CD4-positive, alpha-beta T cell (primary cell): ENCODE measurements at regions not wholly inside any gene's neighbourhood (a gene's known extent, or its start where the extent isn't known, plus 50 kb on each side); places are given as distances from the start of the nearest gene placed in this dataset.

ENCODE experiments used
- ATAC-seq: fragments of 200-7000 bp; cut with Tn5 transposase; one replicate; pipeline ENCODE4 v1.10.0; 2022; ENCODE audit warnings: mild to moderate bottlenecking; ENCODE audit not compliant: poor library complexity
- CTCF ChIA-PET: fragments of 350-600 bp; sonication (Branson Sonifier 250); formaldehyde crosslinking; loops from one replicate; lab custom pipeline; 2021; ENCODE audit warnings: antibody characterized with exemption, inconsistent platforms; lab: Charles Lee
- POLR2A ChIA-PET: fragments of 350-600 bp; sonication (Branson Sonifier 250); formaldehyde crosslinking; loops from one replicate; lab custom pipeline; 2021; ENCODE audit warnings: antibody characterized with exemption, inconsistent platforms; lab: Charles Lee
- DNase-seq, 14 experiments: peaks; one replicate each; pipeline ENCODE4 v3.0.0-alpha.2; 2013 to 2020; ENCODE audit warnings: mixed read lengths in 2 of 14
- H3K27ac ChIP-seq, 2 donors: one replicate each; pipeline versions ENCODE4 v1.5.1 to v1.7.0; 2013; ENCODE audit warnings: low read length in 2 of 2, low read depth in 1 of 2, mild to moderate bottlenecking in 1 of 2
- H3K27me3 ChIP-seq, 2 experiments: 1 replicate in 1 of 2; 2 replicates in 1 of 2; pipeline versions ENCODE4 v1.6.1 to v1.7.0; 2013; ENCODE audit warnings: low read length in 2 of 2, control low read depth in 1 of 2, mild to moderate bottlenecking in 1 of 2, moderate library complexity in 1 of 2; ENCODE audit not compliant: insufficient read depth in 2 of 2, control insufficient read depth in 1 of 2
- H3K36me3 ChIP-seq: one replicate; pipeline ENCODE4 v1.6.1; 2013; ENCODE audit warnings: low read length, control low read depth; ENCODE audit not compliant: insufficient read depth
- H3K4me1 ChIP-seq: one replicate; pipeline ENCODE4 v1.6.1; 2013; ENCODE audit warnings: low read length, control low read depth; ENCODE audit not compliant: insufficient read depth
- H3K4me3 ChIP-seq: one replicate; pipeline ENCODE4 v1.5.1; 2013; ENCODE audit warnings: mild to moderate bottlenecking, low read length, moderate library complexity
- H3K9me3 ChIP-seq, 2 experiments: 1 replicate in 1 of 2; 2 replicates in 1 of 2; pipeline versions ENCODE4 v1.6.1 to v1.7.0; 2013; ENCODE audit warnings: low read length in 2 of 2, mild to moderate bottlenecking in 2 of 2, control low read depth in 1 of 2, moderate library complexity in 1 of 2; ENCODE audit not compliant: control insufficient read depth in 1 of 2, insufficient read depth in 1 of 2
- H3K27ac Mint-ChIP-seq: one replicate; pipeline ENCODE4 v1.8.0; 2020; ENCODE audit warnings: mixed read lengths
- H3K27me3 Mint-ChIP-seq: one replicate; pipeline ENCODE4 v1.8.0; 2021; ENCODE audit warnings: mixed read lengths
- H3K36me3 Mint-ChIP-seq: one replicate; pipeline ENCODE4 v1.8.0; 2021; ENCODE audit warnings: low read depth, mixed read lengths
- H3K4me1 Mint-ChIP-seq: one replicate; pipeline ENCODE4 v1.8.0; 2021; ENCODE audit warnings: low read depth, mixed read lengths
- H3K4me3 Mint-ChIP-seq: one replicate; pipeline ENCODE4 v1.8.0; 2020; ENCODE audit warnings: mild to moderate bottlenecking, mixed read lengths
- H3K9me3 Mint-ChIP-seq: one replicate; pipeline ENCODE4 v1.8.0; 2020; ENCODE audit warnings: mixed read lengths
- intact Hi-C, 2 experiments: fragments of 100-400 bp; cut with DNase I in 1 of 2; cut with micrococcal nuclease in 1 of 2; formaldehyde crosslinking; loops; one replicate each; pipeline versions ENCODE4 v1.15.1 to v1.9.0; 2023 to 2025; cut with DNase I, micrococcal nuclease
- TF ChIP-seq, protein P1 (sequence below): fragments of 200-600 bp; IDR thresholded peaks from one replicate; pipeline ENCODE4 v1.8.0; 2022; ENCODE audit warnings: antibody characterized with exemption, mild to moderate bottlenecking

- H3K9me3 ChIP-seq: peaks cover 0 to 8% of the 10 kb centered on the region in 2 experiments
- no peaks in the 10 kb centered on the region for H3K27me3 ChIP-seq
- peaks cover 12% of the 10 kb centered on the region for H3K27me3 Mint-ChIP-seq
- ChIA-PET CTCF (no interaction called here), POLR2A (no interaction called here)
- DNase-seq: no peak
- no peak for ATAC-seq
- H3K4me1 Mint-ChIP-seq: no peaks in the 10 kb centered on the region
- intact Hi-C loops: no loop called here
- no peaks in the 10 kb centered on the region for H3K36me3 ChIP-seq
- H3K4me3 Mint-ChIP-seq: no peak overlapping the region
- no peaks in the 10 kb centered on the region for H3K36me3 Mint-ChIP-seq
- H3K27ac ChIP-seq: no peak overlapping the region
- no peak overlapping the region for H3K27ac Mint-ChIP-seq
- no peak overlapping the region for H3K4me3 ChIP-seq
- TF ChIP-seq, protein P1, sequence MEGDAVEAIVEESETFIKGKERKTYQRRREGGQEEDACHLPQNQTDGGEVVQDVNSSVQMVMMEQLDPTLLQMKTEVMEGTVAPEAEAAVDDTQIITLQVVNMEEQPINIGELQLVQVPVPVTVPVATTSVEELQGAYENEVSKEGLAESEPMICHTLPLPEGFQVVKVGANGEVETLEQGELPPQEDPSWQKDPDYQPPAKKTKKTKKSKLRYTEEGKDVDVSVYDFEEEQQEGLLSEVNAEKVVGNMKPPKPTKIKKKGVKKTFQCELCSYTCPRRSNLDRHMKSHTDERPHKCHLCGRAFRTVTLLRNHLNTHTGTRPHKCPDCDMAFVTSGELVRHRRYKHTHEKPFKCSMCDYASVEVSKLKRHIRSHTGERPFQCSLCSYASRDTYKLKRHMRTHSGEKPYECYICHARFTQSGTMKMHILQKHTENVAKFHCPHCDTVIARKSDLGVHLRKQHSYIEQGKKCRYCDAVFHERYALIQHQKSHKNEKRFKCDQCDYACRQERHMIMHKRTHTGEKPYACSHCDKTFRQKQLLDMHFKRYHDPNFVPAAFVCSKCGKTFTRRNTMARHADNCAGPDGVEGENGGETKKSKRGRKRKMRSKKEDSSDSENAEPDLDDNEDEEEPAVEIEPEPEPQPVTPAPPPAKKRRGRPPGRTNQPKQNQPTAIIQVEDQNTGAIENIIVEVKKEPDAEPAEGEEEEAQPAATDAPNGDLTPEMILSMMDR: no peak
- no peaks in the 10 kb centered on the region for H3K9me3 Mint-ChIP-seq
- H3K4me1 ChIP-seq: no peaks in the 10 kb centered on the region
Observed at GRCh38 chr22:27443306-27443705, 358.2 kb downstream of the MN1 start.

DNA sequence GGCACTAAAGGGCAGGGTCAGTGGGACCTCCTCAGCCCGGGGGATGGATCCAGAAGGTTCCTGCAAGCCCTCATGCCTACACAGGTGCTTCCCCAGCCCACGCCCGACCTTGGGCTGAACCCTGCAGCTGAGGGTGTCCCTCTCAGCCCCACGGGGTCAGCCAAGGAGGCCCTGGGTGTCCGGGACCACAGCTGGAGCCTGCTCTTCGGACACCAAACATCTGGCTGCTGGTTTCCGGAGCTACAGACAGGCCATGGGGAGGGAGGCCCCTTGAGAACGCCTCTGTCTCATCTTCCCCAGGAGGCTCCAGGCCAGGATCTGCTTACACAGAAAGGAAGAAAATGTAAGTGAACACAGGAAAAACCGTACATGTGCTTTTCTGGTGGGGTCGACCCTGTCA, 355.7 kb downstream of the MN1 start:
- DNase-seq: no peak
- TF ChIP-seq, protein P1: no peak
- no peak overlapping the region for H3K4me3 Mint-ChIP-seq
- no peaks in the 10 kb centered on the region for H3K36me3 Mint-ChIP-seq
- Histone ChIP-seq H3K4me3 (no peak overlapping the region), H3K9me3 (no peaks in the 10 kb centered on the region), H3K27ac (no peak overlapping the region), H3K27me3 (peaks cover 0 to 3% of the 10 kb centered on the region in 2 experiments), H3K36me3 (no peaks in the 10 kb centered on the region), H3K4me1 (no peaks in the 10 kb centered on the region)
- H3K27me3 Mint-ChIP-seq: peaks cover under 1% of the 10 kb centered on the region
- ChIA-PET POLR2A (no interaction called here), CTCF (no interaction called here)
- no peaks in the 10 kb centered on the region for H3K9me3 Mint-ChIP-seq
- intact Hi-C loops: no loop called here
- H3K4me1 Mint-ChIP-seq: no peaks in the 10 kb centered on the region
- ATAC-seq: no peak
- H3K27ac Mint-ChIP-seq: no peak overlapping the region

DNA sequence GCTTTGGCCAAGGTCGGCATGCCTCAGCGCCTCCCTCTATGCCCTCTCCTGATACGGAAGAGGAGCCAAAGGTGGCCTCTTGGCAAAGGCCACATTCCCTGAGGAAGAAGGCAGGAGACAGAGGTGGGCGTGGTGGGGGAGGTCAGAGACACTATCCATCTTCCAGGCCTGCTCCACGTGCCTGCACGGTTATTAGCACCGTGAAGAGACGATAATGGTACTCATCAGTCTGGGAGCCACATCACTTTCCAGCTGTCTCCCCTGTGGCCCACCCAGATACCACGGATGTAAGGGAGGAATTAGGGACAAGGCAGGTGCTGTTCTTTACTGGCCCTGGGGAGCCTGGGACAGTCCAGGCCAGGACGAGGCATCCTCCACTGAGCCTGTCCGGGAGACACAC, 354.3 kb downstream of the MN1 start:
- Mint-ChIP-seq H3K4me1 (no peaks in the 10 kb centered on the region), H3K9me3 (no peaks in the 10 kb centered on the region), H3K36me3 (no peaks in the 10 kb centered on the region), H3K27ac (no peak overlapping the region), H3K27me3 (no peaks in the 10 kb centered on the region), H3K4me3 (no peak overlapping the region)
- TF ChIP-seq, protein P1: no peak
- ChIA-PET POLR2A (no interaction called here), CTCF (no interaction called here)
- H3K36me3 ChIP-seq: no peaks in the 10 kb centered on the region
- H3K4me3 ChIP-seq: no peak overlapping the region
- intact Hi-C loops: no loop called here
- no peak for DNase-seq
- H3K27ac ChIP-seq: no peak overlapping the region
- H3K9me3 ChIP-seq: no peaks in the 10 kb centered on the region
- ATAC-seq: no peak
- H3K4me1 ChIP-seq: no peaks in the 10 kb centered on the region
- H3K27me3 ChIP-seq: peaks cover 0 to 3% of the 10 kb centered on the region in 2 experiments
